ENCODE measurements at regions not wholly inside any gene's neighbourhood (a gene's known extent, or its start where the extent isn't known, plus 50 kb on each side); places are given as distances from the start of the nearest gene placed in this dataset.

GRCh38 chr13:105921711-105922110 is 613.8 kb downstream of the EFNB2 start:
- H3K9me3 Mint-ChIP-seq, result no peaks in the 10 kb centered on the region
- H3K4me3 Mint-ChIP-seq, result no peak overlapping the region
- ATAC-seq (no peak), DNase-seq (no peak)
- H3K27me3 Mint-ChIP-seq, result no peaks in the 10 kb centered on the region
- no peak overlapping the region for H3K27ac Mint-ChIP-seq
- H3K36me3 Mint-ChIP-seq (ENCODE audit: low read depth), result no peaks in the 10 kb centered on the region
- no peaks in the 10 kb centered on the region for H3K4me1 Mint-ChIP-seq

- Mint-ChIP-seq H3K4me3 (no peak overlapping the region), H3K36me3 (ENCODE audit: low read depth) (no peaks in the 10 kb centered on the region), H3K9me3 (peaks cover 2% of the 10 kb centered on the region), H3K27ac (no peak overlapping the region), H3K4me1 (no peaks in the 10 kb centered on the region), H3K27me3 (no peaks in the 10 kb centered on the region)
- DNase-seq (no peak), ATAC-seq (no peak)
Measured at GRCh38 chr13:105920370-105920769, 615.1 kb downstream of the EFNB2 start.

GRCh38 chr13:105918842-105919741 is 616.4 kb downstream of the EFNB2 start:
- no peaks in the 10 kb centered on the region for H3K4me1 Mint-ChIP-seq
- no peaks in the 10 kb centered on the region for H3K36me3 Mint-ChIP-seq (ENCODE audit: low read depth)
- no peak overlapping the region for H3K27ac Mint-ChIP-seq
- DNase-seq (no peak), ATAC-seq (no peak)
- peaks cover 4% of the 10 kb centered on the region for H3K9me3 Mint-ChIP-seq
- no peaks in the 10 kb centered on the region for H3K27me3 Mint-ChIP-seq
- no peak overlapping the region for H3K4me3 Mint-ChIP-seq

GRCh38 chr13:105915146-105915850 is 620.2 kb downstream of the EFNB2 start:
- no peaks in the 10 kb centered on the region for H3K4me1 Mint-ChIP-seq
- no peak for DNase-seq
- H3K36me3 Mint-ChIP-seq (ENCODE audit: low read depth), result no peaks in the 10 kb centered on the region
- no peak overlapping the region for H3K27ac Mint-ChIP-seq
- no peak for ATAC-seq
- H3K27me3 Mint-ChIP-seq, result peaks cover 4% of the 10 kb centered on the region
- no peak overlapping the region for H3K4me3 Mint-ChIP-seq
- H3K9me3 Mint-ChIP-seq, result peaks cover 4% of the 10 kb centered on the region

GRCh38 chr13:105914291-105915036 is 621.0 kb downstream of the EFNB2 start:
- Mint-ChIP-seq H3K27me3 (peaks cover 6% of the 10 kb centered on the region), H3K4me3 (no peak overlapping the region), H3K4me1 (no peaks in the 10 kb centered on the region), H3K27ac (no peak overlapping the region), H3K9me3 (peaks cover 4% of the 10 kb centered on the region), H3K36me3 (ENCODE audit: low read depth) (no peaks in the 10 kb centered on the region)
- DNase-seq (no peak), ATAC-seq (no peak)

- Mint-ChIP-seq H3K27me3 (peaks cover 14% of the 10 kb centered on the region), H3K36me3 (ENCODE audit: low read depth) (no peaks in the 10 kb centered on the region), H3K4me1 (peaks cover 16% of the 10 kb centered on the region), H3K4me3 (no peak overlapping the region), H3K27ac (no peak overlapping the region), H3K9me3 (no peaks in the 10 kb centered on the region)
- DNase-seq (peak; percentile 14), ATAC-seq (peak; percentile 81)
Measured at GRCh38 chr13:105908586-105908985, 626.9 kb downstream of the EFNB2 start.

- H3K27ac Mint-ChIP-seq, result no peak overlapping the region
- H3K27me3 Mint-ChIP-seq, result peaks cover 14% of the 10 kb centered on the region
- H3K9me3 Mint-ChIP-seq, result no peaks in the 10 kb centered on the region
- no peak overlapping the region for H3K4me3 Mint-ChIP-seq
- peaks cover 16% of the 10 kb centered on the region for H3K4me1 Mint-ChIP-seq
- no peak for DNase-seq
- ATAC-seq, result no peak
- H3K36me3 Mint-ChIP-seq (ENCODE audit: low read depth), result no peaks in the 10 kb centered on the region
Measured at GRCh38 chr13:105907319-105908019, 628.0 kb downstream of the EFNB2 start.

GRCh38 chr13:105906746-105907145 is 628.7 kb downstream of the EFNB2 start:
- Mint-ChIP-seq H3K4me1 (peaks cover 16% of the 10 kb centered on the region), H3K36me3 (ENCODE audit: low read depth) (no peaks in the 10 kb centered on the region), H3K4me3 (no peak overlapping the region), H3K9me3 (no peaks in the 10 kb centered on the region), H3K27me3 (peaks cover 14% of the 10 kb centered on the region), H3K27ac (no peak overlapping the region)
- ATAC-seq (no peak), DNase-seq (no peak)

- Mint-ChIP-seq H3K9me3 (no peaks in the 10 kb centered on the region), H3K4me1 (peaks cover 15% of the 10 kb centered on the region), H3K4me3 (no peak overlapping the region), H3K27ac (no peak overlapping the region), H3K36me3 (ENCODE audit: low read depth) (no peaks in the 10 kb centered on the region), H3K27me3 (peaks cover 5% of the 10 kb centered on the region)
- no peak for DNase-seq
- no peak for ATAC-seq
Measured at GRCh38 chr13:105904034-105904742, 631.3 kb downstream of the EFNB2 start.

GRCh38 chr13:105902396-105902795 is 633.1 kb downstream of the EFNB2 start:
- Mint-ChIP-seq H3K4me3 (no peak overlapping the region), H3K27ac (no peak overlapping the region), H3K27me3 (peaks cover 5% of the 10 kb centered on the region), H3K4me1 (no peaks in the 10 kb centered on the region), H3K36me3 (ENCODE audit: low read depth) (no peaks in the 10 kb centered on the region), H3K9me3 (peaks cover 3% of the 10 kb centered on the region)
- ATAC-seq, result no peak
- DNase-seq, result no peak

- no peaks in the 10 kb centered on the region for H3K4me1 Mint-ChIP-seq
- DNase-seq, result no peak
- no peaks in the 10 kb centered on the region for H3K36me3 Mint-ChIP-seq (ENCODE audit: low read depth)
- no peak overlapping the region for H3K27ac Mint-ChIP-seq
- no peak for ATAC-seq
- H3K4me3 Mint-ChIP-seq, result no peak overlapping the region
- H3K27me3 Mint-ChIP-seq, result peaks cover 2% of the 10 kb centered on the region
- H3K9me3 Mint-ChIP-seq, result peaks cover 4% of the 10 kb centered on the region
Measured at GRCh38 chr13:105897575-105897974, 637.9 kb downstream of the EFNB2 start.

- Mint-ChIP-seq H3K27ac (no peak overlapping the region), H3K27me3 (peaks cover 2% of the 10 kb centered on the region), H3K4me3 (no peak overlapping the region), H3K4me1 (no peaks in the 10 kb centered on the region), H3K9me3 (peaks cover 10% of the 10 kb centered on the region), H3K36me3 (ENCODE audit: low read depth) (no peaks in the 10 kb centered on the region)
- ATAC-seq, result no peak
- no peak for DNase-seq
Measured at GRCh38 chr13:105894697-105895096, 640.8 kb downstream of the EFNB2 start.

- Mint-ChIP-seq H3K4me1 (no peaks in the 10 kb centered on the region), H3K27ac (no peak overlapping the region), H3K4me3 (no peak overlapping the region), H3K27me3 (no peaks in the 10 kb centered on the region), H3K36me3 (ENCODE audit: low read depth) (no peaks in the 10 kb centered on the region), H3K9me3 (peaks cover 9% of the 10 kb centered on the region)
- no peak for DNase-seq
- no peak for ATAC-seq
Measured at GRCh38 chr13:105890509-105890908, 645.0 kb downstream of the EFNB2 start.
